Neutrophil (primary cell): ENCODE measurements at regions not wholly inside any gene's neighbourhood (a gene's known extent, or its start where the extent isn't known, plus 50 kb on each side); places are given as distances from the start of the nearest gene placed in this dataset.

Source experiments
- H3K27ac ChIP-seq: fragments of 200-600 bp; sonication (generic); 2 replicates; pipeline ENCODE4 v1.5.1; 2016; ENCODE audit warnings: mild to moderate bottlenecking, moderate library complexity
- H3K27me3 ChIP-seq: fragments of 200-600 bp; sonication (generic); 2 replicates; pipeline ENCODE4 v1.6.0; 2016; ENCODE audit warnings: mild to moderate bottlenecking
- H3K36me3 ChIP-seq: fragments of 200-600 bp; sonication (generic); 2 replicates; pipeline ENCODE4 v1.5.1; 2017
- H3K4me1 ChIP-seq, 2 experiments: fragments of 200-600 bp in 1 of 2; sonication (generic) in 1 of 2; 1 replicate in 1 of 2; 2 replicates in 1 of 2; pipeline versions ENCODE4 v1.5.1 to v1.6.1; 2013 to 2016; ENCODE audit warnings: low read depth in 1 of 2, low read length in 1 of 2, mild to moderate bottlenecking in 1 of 2, moderate library complexity in 1 of 2; ENCODE audit not compliant: control insufficient read depth in 1 of 2, insufficient read depth in 1 of 2
- H3K4me3 ChIP-seq, 2 experiments: fragments of 200-600 bp in 1 of 2; sonication (generic) in 1 of 2; 1 replicate in 1 of 2; 2 replicates in 1 of 2; pipeline ENCODE4 v1.5.1; 2013 to 2016; ENCODE audit warnings: low read depth in 1 of 2, low read length in 1 of 2, mild to moderate bottlenecking in 1 of 2, moderate library complexity in 1 of 2
- H3K9me3 ChIP-seq: fragments of 200-600 bp; sonication (generic); 2 replicates; pipeline ENCODE4 v1.5.1; 2016
- TF ChIP-seq, protein P1 (sequence below): fragments of 200-600 bp; sonication (generic); IDR thresholded peaks from 2 replicates; pipeline ENCODE4 v1.5.1; 2016; ENCODE audit warnings: antibody characterized with exemption

- H3K36me3 ChIP-seq: no peaks in the 10 kb centered on the region
- no peak overlapping the region for H3K4me3 ChIP-seq
- H3K27me3 ChIP-seq: no peaks in the 10 kb centered on the region
- TF ChIP-seq, protein P1, sequence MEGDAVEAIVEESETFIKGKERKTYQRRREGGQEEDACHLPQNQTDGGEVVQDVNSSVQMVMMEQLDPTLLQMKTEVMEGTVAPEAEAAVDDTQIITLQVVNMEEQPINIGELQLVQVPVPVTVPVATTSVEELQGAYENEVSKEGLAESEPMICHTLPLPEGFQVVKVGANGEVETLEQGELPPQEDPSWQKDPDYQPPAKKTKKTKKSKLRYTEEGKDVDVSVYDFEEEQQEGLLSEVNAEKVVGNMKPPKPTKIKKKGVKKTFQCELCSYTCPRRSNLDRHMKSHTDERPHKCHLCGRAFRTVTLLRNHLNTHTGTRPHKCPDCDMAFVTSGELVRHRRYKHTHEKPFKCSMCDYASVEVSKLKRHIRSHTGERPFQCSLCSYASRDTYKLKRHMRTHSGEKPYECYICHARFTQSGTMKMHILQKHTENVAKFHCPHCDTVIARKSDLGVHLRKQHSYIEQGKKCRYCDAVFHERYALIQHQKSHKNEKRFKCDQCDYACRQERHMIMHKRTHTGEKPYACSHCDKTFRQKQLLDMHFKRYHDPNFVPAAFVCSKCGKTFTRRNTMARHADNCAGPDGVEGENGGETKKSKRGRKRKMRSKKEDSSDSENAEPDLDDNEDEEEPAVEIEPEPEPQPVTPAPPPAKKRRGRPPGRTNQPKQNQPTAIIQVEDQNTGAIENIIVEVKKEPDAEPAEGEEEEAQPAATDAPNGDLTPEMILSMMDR: no peak
- H3K4me1 ChIP-seq: no peaks in the 10 kb centered on the region
- H3K27ac ChIP-seq: no peak overlapping the region
- no peaks in the 10 kb centered on the region for H3K9me3 ChIP-seq
Observed at GRCh38 chr13:91168386-91168711, 179.1 kb upstream of the MIR17HG start.

DNA sequence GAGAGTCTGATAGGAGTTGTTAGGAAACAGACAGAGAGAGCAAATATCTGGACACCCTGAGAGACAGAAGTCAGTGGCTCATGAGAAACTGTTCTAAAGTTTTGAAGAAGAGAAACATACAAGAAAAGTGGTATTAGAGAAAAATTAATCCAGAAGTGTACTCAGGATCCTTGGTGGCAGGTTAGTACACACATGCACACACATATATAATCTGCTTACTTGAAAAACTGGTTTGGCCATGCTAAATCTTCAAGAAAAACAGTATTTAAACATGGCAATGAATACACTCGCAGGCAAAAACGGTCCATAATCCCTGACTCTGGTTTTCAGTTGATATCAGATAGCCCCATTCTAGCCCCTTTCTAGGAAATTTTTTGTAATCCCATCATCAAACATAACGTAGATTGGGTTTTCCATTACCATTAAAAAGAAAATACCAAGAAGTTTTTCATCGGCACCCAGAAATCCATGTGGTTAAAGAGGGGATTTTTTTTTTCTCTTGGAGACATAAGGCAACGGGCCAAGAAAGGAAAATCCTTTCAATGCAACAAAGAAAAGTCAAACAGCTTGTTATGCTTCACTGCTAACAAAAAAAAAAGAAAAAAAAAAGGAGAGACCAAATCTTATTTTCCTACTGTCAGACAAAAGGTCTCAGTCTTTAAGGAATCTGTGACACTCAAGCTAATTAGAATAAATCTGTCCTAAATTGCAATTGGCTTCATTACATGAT lies 178.0 kb upstream of the MIR17HG start:
- Histone ChIP-seq H3K9me3 (no peaks in the 10 kb centered on the region), H3K4me1 (no peaks in the 10 kb centered on the region), H3K36me3 (no peaks in the 10 kb centered on the region), H3K4me3 (no peak overlapping the region), H3K27ac (no peak overlapping the region), H3K27me3 (peaks cover 6% of the 10 kb centered on the region)
- TF ChIP-seq, protein P1: no peak

- Histone ChIP-seq H3K27me3 (peaks cover 22% of the 10 kb centered on the region), H3K27ac (no peak overlapping the region), H3K36me3 (no peaks in the 10 kb centered on the region), H3K4me3 (no peak overlapping the region), H3K4me1 (peaks cover 4 to 8% of the 10 kb centered on the region in 2 experiments), H3K9me3 (no peaks in the 10 kb centered on the region)
- TF ChIP-seq, protein P1: no peak
Observed at GRCh38 chr13:91172160-91172559, 175.3 kb upstream of the MIR17HG start.

GRCh38 chr13:91174886-91175501 lies 172.5 kb upstream of the MIR17HG start:
- TF ChIP-seq, protein P1: no peak
- Histone ChIP-seq H3K4me1 (peaks cover 4 to 8% of the 10 kb centered on the region in 2 experiments), H3K4me3 (peak overlapping the region in 1 of 2 experiments; percentile 21)

GRCh38 chr13:91178099-91178498 lies 169.4 kb upstream of the MIR17HG start:
- no peak overlapping the region for H3K27ac ChIP-seq
- TF ChIP-seq, protein P1: no peak
- H3K4me3 ChIP-seq: no peak overlapping the region

More at GRCh38 chr13:91174886-91175501, 172.5 kb upstream of the MIR17HG start:
- H3K27me3 ChIP-seq: peaks cover 22% of the 10 kb centered on the region
- H3K9me3 ChIP-seq: no peaks in the 10 kb centered on the region
- no peaks in the 10 kb centered on the region for H3K36me3 ChIP-seq
- no peak overlapping the region for H3K27ac ChIP-seq

More at GRCh38 chr13:91178099-91178498, 169.4 kb upstream of the MIR17HG start:
- H3K9me3 ChIP-seq: no peaks in the 10 kb centered on the region
- peaks cover 22% of the 10 kb centered on the region for H3K27me3 ChIP-seq
- H3K36me3 ChIP-seq: no peaks in the 10 kb centered on the region
- peaks cover 4 to 8% of the 10 kb centered on the region in 2 experiments for H3K4me1 ChIP-seq
